ENCODE measurements at regions not wholly inside any gene's neighbourhood (a gene's known extent, or its start where the extent isn't known, plus 50 kb on each side); places are given as distances from the start of the nearest gene placed in this dataset.
"Not testable (repeated sequence)": the region's sequence is repeated elsewhere in the genome, so short reads cannot be mapped to it uniquely, and the experiment has no call there.

DNA sequence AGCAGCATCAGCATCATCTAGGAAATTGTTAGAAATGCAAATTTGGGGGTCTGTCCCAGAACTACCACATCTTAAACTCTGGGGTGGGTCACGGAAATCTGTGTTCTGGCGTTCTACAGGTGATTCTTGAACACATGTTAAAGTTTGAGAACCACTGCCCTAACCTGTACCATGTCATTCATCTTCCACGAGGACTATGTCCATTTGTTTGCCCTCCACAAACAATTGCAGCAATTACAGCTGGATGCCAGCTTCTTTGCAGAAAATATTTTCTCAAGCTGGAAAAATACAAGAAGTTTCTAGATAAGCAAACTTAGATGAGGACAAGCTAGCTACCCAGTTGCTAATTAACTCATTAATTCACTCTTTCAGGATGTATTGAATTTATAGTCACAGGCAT lies 54.1 kb downstream of the MAFB start:
- no peak for DNase-seq

DNA sequence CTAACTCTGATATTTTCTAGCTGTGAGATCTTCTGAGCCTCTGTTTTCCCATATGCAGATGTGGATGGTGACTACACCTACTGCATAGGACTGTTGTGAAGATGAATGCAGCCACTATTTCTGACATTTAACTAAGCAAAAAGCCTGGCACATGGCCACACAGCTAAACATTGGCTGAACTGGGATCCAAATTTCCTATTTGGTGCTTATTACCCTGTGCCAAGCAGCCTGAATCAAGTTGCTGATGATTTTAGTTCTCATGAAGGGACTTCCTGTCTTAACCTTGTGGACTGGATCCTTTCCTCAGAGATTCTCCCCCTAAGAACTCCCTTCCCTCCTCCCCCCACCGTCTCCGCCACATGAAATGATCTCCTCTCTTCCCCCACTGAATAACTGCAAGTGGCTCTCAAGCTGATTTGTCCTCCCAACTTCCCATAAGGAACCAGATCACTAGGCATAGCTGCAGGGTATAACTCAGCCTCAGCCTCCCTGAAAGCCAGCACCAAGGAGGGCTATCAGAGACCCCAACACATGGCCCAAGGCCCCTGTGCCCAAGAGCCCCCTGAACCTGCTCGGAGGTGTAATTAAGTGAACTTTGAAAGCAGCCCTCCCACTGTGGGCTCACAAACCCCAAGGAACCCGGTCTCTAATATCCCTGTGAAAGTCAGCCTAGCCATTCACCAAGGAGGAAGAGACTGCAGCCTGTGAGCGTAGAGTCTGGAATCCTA lies 55.7 kb downstream of the MAFB start:
- DNase-seq: no peak

DNA sequence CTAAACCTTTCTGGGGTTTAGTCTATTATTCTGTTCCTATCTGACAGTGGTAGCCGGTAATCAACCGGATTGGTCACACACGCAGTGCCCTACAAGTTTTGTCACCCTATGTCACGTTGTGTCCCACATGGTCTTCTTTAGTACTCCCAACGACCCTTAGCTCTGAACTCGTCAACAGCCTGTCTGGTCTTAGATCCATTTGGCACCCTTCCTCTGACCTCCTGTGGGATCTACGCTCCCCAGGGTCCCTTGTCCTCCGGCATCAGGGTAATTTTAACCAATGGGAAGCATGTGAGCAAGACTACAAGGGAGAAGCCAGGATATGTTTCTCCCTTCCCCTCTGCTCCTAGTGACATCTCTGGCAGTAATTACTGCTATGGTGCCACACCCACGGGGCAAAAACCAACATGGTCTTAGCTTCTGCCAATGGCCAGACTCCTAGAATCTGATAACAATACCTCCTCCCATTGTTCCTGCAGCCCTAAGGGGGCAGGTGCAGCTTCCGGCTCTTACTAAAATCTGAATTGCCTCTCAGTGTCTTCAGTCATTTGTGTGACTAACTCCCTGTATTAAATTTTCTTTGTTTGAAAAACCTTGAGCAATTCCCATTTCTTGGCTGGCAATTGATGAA lies 56.6 kb downstream of the MAFB start:
- DNase-seq: no peak

DNA sequence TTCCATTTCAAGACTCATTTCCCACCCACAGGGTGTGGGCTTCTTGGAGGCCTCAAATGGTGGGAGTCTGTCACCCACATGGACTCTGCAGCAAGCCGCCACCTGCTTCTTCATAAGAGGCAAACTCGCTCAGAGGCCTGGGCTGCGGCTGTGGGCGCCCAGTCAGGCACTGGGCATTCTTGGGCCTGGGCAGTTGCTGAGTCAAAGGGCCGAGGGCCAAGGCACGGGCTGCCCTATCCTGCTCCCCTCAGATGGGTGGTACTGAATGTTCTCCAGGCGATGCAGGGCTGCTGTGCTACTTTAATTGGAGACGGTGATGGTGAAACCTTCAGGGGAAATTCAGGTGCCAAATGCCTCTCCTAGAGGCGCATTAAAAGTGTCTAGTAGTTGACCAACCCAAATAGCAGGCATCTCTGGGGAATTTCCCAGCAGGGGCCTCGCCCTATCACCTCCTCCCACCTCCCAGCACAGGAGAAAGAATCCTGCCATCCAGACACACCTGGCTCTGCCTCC lies 57.9 kb downstream of the MAFB start:
- DNase-seq: no peak

DNA sequence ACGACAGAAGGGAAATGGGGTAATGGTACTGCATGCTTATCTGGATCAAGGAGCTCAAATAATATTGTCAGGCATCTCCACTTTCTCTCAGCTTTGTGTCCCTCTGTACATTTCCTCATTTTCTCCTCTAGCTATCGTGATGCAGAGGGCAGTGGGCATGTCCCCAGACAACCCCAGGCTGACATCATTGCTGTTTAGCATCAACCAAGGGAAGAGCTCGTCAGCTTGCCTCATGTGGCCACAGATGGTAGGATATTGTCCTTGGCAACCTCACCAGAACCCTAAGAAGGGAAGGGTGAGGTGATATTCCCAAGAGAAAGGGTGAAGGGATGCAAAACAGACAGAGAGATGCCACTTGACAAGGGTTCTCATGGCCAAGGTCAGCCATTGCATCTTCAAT lies 58.3 kb downstream of the MAFB start:
- DNase-seq: no peak

DNA sequence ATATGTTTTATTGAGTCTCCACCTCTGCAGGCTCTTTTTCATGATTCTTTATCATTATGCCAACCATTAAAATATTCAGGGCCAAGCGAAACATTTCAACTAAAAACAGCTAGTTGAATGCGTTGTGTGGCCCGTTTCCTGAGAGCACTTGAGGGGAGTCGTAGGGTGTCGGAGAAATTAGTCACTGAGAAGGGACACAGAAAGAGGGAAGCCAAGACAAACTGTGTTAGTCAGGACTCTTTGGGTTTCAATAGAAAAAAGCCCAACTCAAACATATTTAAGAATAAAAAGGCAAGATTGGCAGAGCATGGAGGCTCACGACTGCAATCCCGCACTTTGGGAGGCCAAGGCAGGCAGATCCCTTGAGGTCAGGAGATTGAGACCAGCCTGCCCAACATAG lies 58.9 kb downstream of the MAFB start:
- no peak for DNase-seq

DNA sequence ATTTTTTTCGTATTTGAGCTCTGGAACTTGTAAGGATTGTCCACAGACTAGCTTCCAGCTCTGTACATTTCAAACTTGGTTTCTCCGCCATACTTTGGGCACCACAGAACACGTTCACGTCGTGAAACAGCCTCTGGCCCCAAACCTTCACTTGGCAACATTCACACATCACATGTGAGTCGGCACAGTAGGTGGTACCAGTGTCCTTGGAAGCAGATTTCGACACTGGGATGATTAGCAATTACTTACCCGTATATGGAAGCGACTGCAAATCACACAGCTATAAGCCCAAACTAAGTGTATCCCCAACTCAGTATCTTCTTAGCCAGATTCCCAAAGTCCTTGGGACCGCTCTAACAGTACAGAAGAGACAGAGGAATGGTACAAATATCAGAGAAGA lies 60.2 kb downstream of the MAFB start:
- no peak for DNase-seq

DNA sequence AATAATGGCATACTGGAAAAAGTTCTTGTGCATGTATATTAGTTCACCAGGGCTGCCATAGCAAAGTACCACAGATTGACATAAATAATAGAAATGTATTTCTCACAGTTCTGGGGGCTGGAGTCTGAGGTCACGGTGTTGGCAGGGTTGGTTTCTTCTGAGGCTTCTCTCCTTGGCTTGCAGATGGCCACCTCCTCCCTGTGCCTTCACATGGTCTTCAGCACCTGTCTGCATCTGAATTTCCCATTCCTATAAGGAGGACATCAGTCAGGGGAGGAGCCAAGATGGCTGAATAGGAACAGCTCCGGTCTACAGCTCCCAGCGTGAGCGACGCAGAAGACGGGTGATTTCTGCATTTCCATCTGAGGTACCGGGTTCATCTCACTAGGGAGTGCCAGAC lies 70.0 kb downstream of the MAFB start:
- DNase-seq: not testable (repeated sequence)

DNA sequence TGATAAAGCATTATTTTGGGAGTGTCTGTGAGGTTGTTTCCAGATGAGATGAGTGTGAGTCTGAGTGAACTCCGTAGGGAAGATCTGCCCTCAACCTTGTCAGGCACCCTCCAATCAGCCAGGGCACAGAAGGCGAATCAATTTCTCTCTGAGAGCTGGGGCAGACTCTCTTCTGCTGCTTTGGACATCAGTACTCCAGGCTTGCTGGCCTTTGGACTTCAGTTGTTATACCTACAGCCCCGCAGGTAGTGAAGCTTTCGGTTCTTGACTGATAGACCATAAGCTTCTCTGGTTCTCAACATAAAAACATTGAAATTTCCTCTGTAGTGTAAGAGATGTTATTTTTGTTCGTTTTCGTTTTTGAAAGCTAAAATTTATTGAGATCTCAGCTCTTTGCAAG lies 71.4 kb downstream of the MAFB start:
- no peak for DNase-seq

DNA sequence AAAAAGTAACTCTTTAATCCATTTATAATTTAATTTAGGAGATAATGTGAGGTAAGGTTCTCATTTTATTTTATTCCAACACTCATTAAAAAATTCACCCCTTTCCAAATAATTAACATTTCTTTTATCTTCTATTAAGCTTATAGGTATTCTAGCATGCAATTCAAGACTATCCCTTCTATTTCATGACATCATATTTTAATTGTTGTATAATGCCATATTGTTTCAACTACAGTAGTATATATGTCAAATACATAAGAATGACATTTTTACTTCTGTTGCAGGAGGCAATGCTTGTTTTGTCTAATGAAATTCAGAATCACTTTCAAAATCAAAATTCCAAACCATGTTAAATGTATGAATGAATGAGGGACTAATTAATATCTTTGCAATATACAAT lies 76.2 kb downstream of the MAFB start:
- no peak for DNase-seq

DNA sequence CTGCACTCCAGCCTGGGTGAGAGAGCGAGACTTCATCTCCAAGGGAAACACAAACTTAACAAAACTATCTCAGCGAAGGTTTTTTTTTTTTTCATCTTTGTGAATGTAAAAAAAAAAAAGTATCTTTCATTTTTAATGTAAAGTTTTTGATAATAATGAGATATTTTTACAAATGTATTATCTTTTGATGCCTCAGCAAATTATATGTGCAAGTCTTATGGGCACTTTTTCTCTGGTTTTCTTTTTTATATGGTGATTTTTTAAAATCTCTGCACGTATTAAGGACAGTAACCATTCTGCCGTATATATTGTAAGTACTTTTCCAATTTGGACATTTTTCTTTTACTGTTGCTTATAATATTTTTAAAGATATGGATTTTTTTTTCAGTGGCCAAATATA lies 76.8 kb downstream of the MAFB start:
- DNase-seq: no peak

DNA sequence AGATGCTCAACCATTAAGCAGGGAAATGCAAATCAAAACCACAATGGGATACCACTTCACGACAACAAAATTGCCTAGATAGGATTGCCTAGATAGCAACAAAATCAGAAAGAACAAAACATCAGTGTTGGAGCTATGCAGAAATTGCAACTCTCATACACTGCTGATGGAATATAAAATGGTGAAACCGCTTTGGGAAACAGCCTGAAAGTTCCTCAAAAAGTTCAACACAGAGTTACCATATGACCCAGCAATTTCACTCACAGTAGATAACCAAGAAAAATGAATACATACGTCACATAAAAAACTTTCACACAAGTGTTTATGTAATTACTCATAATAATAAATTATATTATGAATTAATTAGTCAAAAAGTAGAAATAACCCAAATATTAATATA lies 78.3 kb downstream of the MAFB start:
- DNase-seq: no peak

DNA sequence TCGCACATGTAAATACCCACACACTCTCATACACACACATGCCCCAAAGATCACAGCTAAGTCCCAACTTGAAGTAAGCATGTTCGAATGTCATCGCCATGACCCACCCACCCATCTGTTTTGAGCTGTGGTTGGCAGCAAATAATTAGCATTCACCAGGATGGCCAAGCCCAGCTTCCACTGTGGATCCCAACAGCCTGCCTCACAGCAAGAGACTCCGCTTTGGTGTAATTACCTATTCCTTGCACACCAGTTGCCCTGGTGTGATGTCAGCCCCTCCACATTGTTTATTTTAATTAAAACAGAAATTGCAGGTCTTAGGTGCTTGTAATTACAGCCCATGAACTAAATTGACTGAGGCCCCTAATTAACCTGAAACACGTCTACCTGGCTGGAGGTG lies 81.1 kb downstream of the MAFB start:
- no peak for DNase-seq

DNA sequence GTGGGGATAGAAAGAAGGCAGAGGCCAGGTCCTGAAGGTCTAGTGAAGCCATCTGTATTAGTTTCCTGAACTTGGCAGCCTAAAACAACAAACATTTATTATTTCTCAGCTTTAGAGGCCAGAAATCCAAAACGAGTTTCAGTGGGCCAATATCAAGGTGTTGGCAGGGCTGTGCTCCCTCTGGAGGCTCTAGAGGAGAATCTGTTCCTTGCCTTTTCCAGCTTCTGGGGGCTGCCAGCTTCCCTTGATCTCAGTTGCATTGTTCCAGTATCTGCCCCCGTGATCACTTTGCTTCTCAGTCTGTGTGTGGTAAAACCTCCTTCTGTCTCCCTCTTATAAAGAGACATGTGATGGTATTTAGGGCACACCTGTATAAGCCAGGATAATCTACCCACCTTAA lies 82.4 kb downstream of the MAFB start:
- DNase-seq: no peak

DNA sequence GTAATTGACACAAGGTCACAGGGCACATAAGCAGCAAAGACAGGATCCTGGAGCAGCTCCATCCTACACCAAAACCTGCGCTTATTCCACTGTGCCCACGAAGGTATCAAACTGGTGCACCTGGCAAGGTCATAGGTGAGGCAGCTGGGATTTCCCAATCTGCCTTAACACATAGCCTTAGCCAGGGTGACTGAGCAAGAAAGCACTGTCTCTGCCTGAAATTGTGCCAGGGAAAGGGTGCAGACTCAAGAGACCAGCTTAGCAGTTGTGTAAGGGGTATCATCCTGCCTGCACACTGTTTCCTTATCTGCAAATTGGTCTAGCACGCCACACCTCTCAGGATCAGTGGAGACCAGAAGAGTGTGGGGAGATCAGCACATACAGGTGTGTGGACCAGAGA lies 82.8 kb downstream of the MAFB start:
- DNase-seq: no peak

DNA sequence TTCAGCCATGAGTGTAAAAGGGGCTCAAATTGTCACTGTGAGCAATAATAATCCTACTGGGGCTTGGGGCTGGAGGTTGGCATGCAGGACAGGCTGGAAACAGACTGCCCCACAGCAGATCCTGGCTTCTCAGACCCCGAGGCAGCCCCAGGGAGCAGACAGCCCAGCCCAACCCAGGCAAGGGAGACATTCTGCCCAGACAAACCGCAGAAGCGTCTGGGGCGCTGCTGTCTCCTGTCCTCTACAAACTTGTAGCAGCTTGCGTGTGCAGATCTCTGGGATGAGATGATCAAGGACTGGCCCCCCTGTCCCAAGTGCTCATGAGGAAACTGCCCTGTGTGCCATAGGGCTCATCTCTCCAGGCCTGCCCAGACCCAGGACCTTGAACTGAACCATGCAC lies 84.6 kb downstream of the MAFB start:
- DNase-seq: no peak

DNA sequence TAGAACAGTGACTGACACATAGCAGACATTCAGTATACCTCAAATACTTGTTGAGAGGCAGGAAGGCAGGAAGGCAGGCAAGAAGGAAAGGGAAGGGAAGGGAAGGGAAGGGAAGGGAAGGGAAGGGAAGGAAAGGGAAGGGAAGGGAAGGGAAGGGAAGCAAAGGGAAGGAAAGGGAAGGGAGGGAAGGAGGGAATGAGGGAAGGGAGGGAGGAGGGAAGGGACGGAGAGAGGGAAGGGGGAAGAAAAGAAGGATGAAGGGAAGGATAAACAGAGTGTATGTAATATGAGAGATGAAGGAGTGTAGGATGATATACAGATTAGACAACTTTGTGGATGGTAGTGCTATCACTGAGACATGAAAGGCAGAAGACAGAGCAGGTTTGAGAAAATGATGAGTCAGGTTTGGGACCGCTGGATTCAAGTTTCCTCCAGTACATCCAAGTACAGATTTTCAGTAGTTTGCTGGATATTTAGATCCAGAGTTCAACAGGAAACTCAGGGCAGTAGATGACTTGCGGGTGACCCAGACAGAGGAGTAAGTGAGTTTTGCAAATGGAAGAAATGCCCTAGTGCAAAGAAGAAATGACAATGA lies 85.9 kb downstream of the MAFB start:
- DNase-seq: no peak

DNA sequence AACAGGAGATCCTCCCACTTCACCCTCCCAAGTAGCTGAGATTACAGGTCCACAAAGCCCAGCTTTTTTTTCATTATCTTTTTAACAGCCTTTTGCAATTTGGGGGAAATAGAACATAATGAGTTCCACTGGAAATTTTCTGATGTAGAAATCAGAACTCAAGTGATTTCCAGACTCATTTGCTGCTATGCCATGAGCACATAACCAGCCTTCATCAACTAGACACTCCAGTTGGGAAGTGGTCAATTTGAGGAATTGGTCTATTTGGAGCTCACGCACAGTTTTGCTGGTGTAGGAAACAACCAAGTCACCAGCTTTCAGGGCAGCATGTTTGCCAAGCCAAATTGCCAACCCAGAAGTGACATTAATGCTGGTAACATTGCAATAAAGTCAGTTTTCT lies 86.7 kb downstream of the MAFB start:
- no peak for DNase-seq

DNA sequence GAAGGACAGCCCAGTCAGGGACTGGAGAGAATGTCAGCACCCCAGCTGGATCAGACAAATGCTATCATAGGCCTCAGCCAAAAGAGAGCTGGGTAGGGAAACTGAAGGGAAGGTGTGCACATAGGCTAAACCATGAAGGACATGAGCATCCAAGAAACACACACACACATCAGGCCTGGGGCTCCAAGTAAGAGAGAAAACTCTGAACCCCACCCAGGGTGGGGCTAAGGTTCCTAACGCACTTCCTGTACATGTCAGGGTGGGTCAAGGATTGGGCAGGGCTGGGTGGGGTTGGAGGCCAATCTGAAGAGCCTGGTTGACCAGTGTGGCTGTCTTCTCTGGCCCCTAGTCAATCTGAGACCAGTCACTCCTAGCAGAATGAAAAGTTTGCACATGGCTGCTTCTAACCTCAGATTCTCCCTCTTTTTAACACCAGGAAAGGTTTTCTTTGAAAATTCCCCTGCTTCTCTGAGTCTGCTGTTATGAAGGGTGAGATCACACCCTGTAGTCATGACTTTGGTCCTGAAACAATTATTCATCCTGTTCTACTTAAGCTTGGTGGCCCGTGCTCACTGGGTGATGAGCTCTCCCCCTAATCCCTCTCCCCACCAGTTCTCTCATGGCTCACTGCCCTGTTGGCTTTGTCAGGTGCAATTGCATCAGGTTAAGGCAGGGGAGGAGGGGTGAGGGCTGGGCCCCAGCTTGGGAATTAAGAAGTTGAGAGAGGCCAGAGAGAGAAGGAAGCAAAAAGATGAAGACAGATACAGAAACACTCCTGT lies 88.4 kb downstream of the MAFB start:
- no peak for DNase-seq

DNA sequence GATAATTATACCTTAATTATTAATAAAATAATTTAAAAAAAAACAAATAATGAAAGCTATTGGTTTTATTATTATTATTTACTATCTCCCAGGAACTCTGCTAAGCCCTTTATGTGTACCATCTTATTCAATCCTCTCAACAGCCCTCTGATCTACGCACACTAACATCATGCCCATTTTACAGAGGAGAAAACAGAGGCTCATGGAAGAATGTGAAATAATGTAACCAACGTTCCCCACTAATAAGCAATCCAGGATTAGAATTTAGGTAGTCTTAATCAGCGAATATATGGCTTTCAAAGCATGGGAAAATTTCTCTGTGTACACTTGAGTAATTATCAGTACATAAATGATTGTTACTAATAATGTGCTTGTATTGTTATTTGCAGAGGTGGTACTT lies 89.0 kb downstream of the MAFB start:
- DNase-seq: no peak

DNA sequence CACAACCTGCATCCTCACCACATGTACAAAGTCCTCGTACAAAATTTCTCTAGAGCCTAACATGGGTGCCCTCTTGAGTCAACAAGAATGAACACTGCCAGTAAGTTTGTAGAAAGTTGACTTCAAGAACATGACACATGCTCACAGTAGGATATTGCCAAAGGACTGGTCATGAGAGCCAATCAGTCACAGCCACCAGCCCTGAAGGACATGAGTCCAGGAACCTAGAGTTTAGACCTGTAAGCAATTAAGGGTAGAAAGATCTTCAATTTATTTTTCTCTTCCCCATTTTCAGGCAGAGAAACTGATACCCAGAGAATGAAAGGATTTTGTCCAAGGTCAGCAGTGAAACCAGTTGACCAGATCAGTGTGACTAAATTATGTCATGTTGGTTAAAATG lies 96.1 kb downstream of the MAFB start:
- DNase-seq: no peak

DNA sequence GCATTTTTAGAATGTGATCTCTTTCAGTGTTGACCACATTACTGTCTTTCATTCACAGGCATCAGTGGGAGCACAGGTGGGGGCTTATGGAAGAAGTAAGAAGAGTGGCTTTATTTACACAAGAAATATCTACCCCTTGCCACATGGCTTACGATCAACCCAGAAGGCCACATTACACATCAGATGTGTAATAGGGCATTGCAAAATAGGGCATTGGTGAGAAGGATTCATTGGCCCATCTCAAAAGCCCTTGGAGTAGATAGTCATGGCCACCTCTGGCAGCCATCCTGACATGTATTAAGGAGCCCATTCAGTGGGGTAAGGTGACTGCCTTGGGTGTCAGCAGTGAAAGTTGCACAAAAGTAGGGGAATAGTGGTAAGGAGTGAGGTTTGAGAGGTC lies 97.5 kb downstream of the MAFB start:
- no peak for DNase-seq

DNA sequence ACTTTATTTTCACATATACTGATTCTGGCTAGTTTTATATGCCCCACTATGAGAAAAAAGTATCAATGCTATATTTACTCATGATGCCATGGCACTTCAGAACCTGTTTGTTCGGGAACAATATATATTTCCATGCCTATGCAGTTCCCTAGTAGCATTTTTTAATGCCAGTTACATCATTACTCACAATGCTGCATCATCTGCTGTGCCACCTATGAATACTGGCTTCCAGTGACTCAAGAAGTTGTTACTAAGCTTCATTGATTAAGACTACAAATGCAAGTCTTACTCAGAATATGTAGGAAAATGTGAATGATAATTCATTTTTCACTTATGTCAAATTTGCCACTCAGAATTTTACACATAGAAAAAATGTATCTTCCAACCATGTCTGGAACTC lies 97.9 kb downstream of the MAFB start:
- DNase-seq: no peak

DNA sequence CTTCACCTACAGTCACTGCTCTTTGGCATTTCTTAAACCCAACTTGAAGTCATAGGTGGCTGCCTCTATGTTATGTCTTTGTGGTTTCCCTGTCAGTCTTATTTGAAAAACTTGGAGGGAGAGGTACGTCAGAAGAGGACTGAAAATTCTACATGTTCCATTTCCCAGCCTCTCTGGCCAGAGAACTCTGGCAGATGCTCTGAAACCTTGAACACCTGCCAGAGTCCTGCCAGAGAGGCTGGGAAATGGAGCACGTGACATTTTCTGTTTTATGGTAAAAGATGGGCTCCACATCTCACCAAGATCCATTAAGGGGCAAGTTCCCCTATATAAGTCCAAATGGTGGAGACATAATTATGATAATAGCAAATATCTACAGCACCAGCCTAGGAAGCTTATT lies 99.5 kb downstream of the MAFB start:
- DNase-seq: no peak
